WTC11 (cell line): ENCODE measurements at regions not wholly inside any gene's neighbourhood (a gene's known extent, or its start where the extent isn't known, plus 50 kb on each side); places are given as distances from the start of the nearest gene placed in this dataset.

Experiments
- ATAC-seq: fragments of 200-7000 bp; cut with Tn5 transposase; 2 replicates; pipeline ENCODE4 v1.10.0; 2021; ENCODE audit warnings: mild to moderate bottlenecking, moderate library complexity
- CTCF ChIA-PET: fragments of 300-600 bp; sonication (Branson Sonifier 250); formaldehyde crosslinking; loops from one replicate; lab custom pipeline; 2021; ENCODE audit warnings: antibody characterized with exemption; lab: Charles Lee
- POLR2A ChIA-PET: fragments of 350-600 bp; sonication (Branson Sonifier 250); formaldehyde crosslinking; loops from one replicate; lab custom pipeline; 2021; ENCODE audit warnings: antibody characterized with exemption; lab: Charles Lee
- DNase-seq: peaks from one replicate; pipeline ENCODE4 v3.0.0; 2021; ENCODE audit warnings: low spot score
- H3K27ac Mint-ChIP-seq: 2 replicates; pipeline ENCODE4 v1.8.0; 2021; ENCODE audit warnings: mixed read lengths
- H3K27me3 Mint-ChIP-seq: 2 replicates; pipeline ENCODE4 v1.8.0; 2021; ENCODE audit warnings: low read depth, mild to moderate bottlenecking, moderate library complexity, mixed read lengths
- H3K36me3 Mint-ChIP-seq: 2 replicates; pipeline ENCODE4 v1.8.0; 2021; ENCODE audit warnings: mixed read lengths
- H3K4me1 Mint-ChIP-seq: 2 replicates; pipeline ENCODE4 v1.8.0; 2022; ENCODE audit warnings: mixed read lengths
- H3K4me3 Mint-ChIP-seq: 2 replicates; pipeline ENCODE4 v1.8.0; 2021; ENCODE audit warnings: mild to moderate bottlenecking, moderate library complexity, mixed read lengths
- H3K9me3 Mint-ChIP-seq: 2 replicates; pipeline ENCODE4 v1.8.0; 2021; ENCODE audit warnings: mixed read lengths
- CREB1 ChIP-seq: sonication (generic); formaldehyde crosslinking; IDR thresholded peaks from 2 replicates; pipeline ENCODE4 v1.8.0; 2023; ENCODE audit warnings: mild to moderate bottlenecking, missing genetic modification reagents
- EMX1 ChIP-seq: fragments of 250-450 bp; sonication (Bioruptor Pico); IDR thresholded peaks from 2 replicates; pipeline ENCODE4 v1.8.0; 2021; ENCODE audit warnings: mild to moderate bottlenecking
- HMGA2 ChIP-seq: fragments of 250-450 bp; sonication (Bioruptor Pico); IDR thresholded peaks from 2 replicates; pipeline ENCODE4 v1.4.0; 2021; ENCODE audit warnings: mild to moderate bottlenecking, moderate library complexity
- JAZF1 ChIP-seq: fragments of 250-450 bp; sonication (Bioruptor Pico); IDR thresholded peaks from 2 replicates; pipeline ENCODE4 v1.9.0; 2021; ENCODE audit warnings: moderate library complexity, mild to moderate bottlenecking, inconsistent platforms
- MXD4 ChIP-seq: fragments of 250-450 bp; sonication (Bioruptor Pico); IDR thresholded peaks from 2 replicates; pipeline ENCODE4 v1.8.0; 2021; ENCODE audit warnings: mild to moderate bottlenecking, moderate library complexity, borderline replicate concordance
- MYBL2 ChIP-seq: sonication (generic); formaldehyde crosslinking; IDR thresholded peaks from 2 replicates; pipeline ENCODE4 v1.8.1; 2023; ENCODE audit warnings: mild to moderate bottlenecking, moderate library complexity, missing genetic modification reagents
- NR2C2 ChIP-seq: sonication (generic); formaldehyde crosslinking; IDR thresholded peaks from 2 replicates; pipeline ENCODE4 v1.8.0; 2022; ENCODE audit warnings: mild to moderate bottlenecking, missing genetic modification reagents
- OVOL2 ChIP-seq: fragments of 250-450 bp; sonication (Bioruptor Pico); IDR thresholded peaks from 2 replicates; pipeline ENCODE4 v1.9.0; 2021; ENCODE audit warnings: mild to moderate bottlenecking, borderline replicate concordance
- SMAD3 ChIP-seq: sonication (generic); formaldehyde crosslinking; IDR thresholded peaks from 2 replicates; pipeline ENCODE4 v1.8.0; 2022; ENCODE audit warnings: missing genetic modification reagents, mild to moderate bottlenecking, borderline replicate concordance
- SMAD4 ChIP-seq: sonication (generic); formaldehyde crosslinking; IDR thresholded peaks from 2 replicates; pipeline ENCODE4 v1.8.0; 2022; ENCODE audit warnings: mild to moderate bottlenecking, missing genetic modification reagents
- SP1 ChIP-seq: sonication (generic); formaldehyde crosslinking; conservative IDR thresholded peaks from 2 replicates; pipeline ENCODE4 v1.8.1; 2022; ENCODE audit warnings: missing genetic modification reagents
- ZNF219 ChIP-seq: sonication (generic); formaldehyde crosslinking; IDR thresholded peaks from 2 replicates; pipeline ENCODE4 v1.8.0; 2023; ENCODE audit warnings: missing genetic modification reagents, mild to moderate bottlenecking, borderline replicate concordance
- TF ChIP-seq, protein P1 (sequence below): sonication (generic); formaldehyde crosslinking; IDR thresholded peaks from 2 replicates; pipeline ENCODE4 v1.8.0; 2022; ENCODE audit warnings: mild to moderate bottlenecking, missing genetic modification reagents
- TF ChIP-seq, protein P2 (sequence below): fragments of 250-450 bp; sonication (Bioruptor Pico); IDR thresholded peaks from 2 replicates; pipeline ENCODE4 v1.9.0; 2021; ENCODE audit warnings: mild to moderate bottlenecking, borderline replicate concordance
- TF ChIP-seq, protein P3 (sequence below): sonication (generic); formaldehyde crosslinking; IDR thresholded peaks from 2 replicates; pipeline ENCODE4 v1.8.0; 2023; ENCODE audit warnings: missing genetic modification reagents, mild to moderate bottlenecking, borderline replicate concordance
- TF ChIP-seq, protein P4 (sequence below): sonication (generic); formaldehyde crosslinking; IDR thresholded peaks from 2 replicates; pipeline ENCODE4 v1.8.1; 2023; ENCODE audit warnings: mild to moderate bottlenecking, missing genetic modification reagents

DNA sequence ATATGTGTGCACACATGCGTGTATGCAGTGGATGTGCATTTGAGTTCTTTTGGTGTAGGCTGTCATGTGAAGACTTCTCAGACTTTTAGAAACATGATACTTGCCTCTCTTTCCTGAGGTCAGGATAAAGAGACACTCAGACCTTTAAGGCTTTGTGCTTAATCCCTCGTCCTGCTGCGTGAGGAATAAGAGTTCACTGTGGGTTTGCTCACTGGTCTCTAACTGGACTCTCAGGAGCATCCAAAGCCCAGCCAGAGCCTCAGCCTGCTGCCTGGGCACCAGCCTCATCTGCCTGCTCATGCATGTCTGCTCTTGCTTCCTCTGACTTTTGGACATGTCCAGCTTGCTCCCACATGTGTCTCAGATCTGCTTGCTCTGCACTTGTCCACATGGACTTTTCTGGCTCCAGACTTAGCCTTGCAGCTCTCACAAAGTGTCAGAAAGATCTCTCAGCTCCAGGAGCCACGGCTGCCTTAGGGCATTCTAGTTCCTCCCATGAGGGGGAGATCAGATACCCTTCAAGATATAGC lies 65.1 kb upstream of the ZNF366 start (continued):
- TF ChIP-seq, protein P1, sequence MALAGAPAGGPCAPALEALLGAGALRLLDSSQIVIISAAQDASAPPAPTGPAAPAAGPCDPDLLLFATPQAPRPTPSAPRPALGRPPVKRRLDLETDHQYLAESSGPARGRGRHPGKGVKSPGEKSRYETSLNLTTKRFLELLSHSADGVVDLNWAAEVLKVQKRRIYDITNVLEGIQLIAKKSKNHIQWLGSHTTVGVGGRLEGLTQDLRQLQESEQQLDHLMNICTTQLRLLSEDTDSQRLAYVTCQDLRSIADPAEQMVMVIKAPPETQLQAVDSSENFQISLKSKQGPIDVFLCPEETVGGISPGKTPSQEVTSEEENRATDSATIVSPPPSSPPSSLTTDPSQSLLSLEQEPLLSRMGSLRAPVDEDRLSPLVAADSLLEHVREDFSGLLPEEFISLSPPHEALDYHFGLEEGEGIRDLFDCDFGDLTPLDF (CRISPR knock-in tag), result no peak
- TF ChIP-seq NR2C2 (CRISPR knock-in tag), result no peak
- no peak for TF ChIP-seq EMX1 (CRISPR knock-in tag)
- TF ChIP-seq OVOL2, result no peak
- TF ChIP-seq SMAD4, result no peak
- TF ChIP-seq, all 79 proteins: peak for 0

DNA sequence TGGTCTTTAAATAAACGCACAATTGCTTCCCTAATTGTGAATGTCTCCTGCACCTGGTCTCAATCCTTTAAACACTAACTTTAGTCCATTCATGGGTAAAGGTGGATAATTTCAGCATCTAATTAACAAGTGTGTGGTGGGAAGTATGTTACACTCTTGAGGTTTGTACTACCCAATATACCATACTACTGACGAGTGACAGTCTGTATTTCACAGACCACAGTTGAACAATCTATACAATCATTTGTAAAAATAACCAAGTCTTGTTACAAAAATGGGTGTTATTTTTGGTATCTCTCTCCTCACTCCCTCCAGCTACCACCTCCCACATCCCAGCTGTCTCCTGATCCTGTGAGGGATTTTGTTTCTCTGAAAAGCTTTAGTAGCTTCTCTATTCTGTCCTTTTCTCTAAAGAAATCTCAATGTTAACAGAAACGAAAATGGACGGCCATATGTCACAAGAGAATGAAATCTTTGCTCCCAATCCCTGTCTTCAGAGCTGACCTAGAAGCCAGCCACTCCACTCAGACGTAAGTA lies 62.3 kb upstream of the ZNF366 start:
- ChIA-PET POLR2A (no interaction called here), CTCF (no interaction called here)
- no peaks in the 10 kb centered on the region for H3K4me1 Mint-ChIP-seq
- H3K27ac Mint-ChIP-seq, result no peak overlapping the region
- H3K9me3 Mint-ChIP-seq, result peaks cover 8% of the 10 kb centered on the region; the same call in 1 of the 2 replicates
- DNase-seq, result no peak
- no peaks in the 10 kb centered on the region for H3K36me3 Mint-ChIP-seq
- peaks cover 3% of the 10 kb centered on the region for H3K27me3 Mint-ChIP-seq
- TF ChIP-seq, protein P2, sequence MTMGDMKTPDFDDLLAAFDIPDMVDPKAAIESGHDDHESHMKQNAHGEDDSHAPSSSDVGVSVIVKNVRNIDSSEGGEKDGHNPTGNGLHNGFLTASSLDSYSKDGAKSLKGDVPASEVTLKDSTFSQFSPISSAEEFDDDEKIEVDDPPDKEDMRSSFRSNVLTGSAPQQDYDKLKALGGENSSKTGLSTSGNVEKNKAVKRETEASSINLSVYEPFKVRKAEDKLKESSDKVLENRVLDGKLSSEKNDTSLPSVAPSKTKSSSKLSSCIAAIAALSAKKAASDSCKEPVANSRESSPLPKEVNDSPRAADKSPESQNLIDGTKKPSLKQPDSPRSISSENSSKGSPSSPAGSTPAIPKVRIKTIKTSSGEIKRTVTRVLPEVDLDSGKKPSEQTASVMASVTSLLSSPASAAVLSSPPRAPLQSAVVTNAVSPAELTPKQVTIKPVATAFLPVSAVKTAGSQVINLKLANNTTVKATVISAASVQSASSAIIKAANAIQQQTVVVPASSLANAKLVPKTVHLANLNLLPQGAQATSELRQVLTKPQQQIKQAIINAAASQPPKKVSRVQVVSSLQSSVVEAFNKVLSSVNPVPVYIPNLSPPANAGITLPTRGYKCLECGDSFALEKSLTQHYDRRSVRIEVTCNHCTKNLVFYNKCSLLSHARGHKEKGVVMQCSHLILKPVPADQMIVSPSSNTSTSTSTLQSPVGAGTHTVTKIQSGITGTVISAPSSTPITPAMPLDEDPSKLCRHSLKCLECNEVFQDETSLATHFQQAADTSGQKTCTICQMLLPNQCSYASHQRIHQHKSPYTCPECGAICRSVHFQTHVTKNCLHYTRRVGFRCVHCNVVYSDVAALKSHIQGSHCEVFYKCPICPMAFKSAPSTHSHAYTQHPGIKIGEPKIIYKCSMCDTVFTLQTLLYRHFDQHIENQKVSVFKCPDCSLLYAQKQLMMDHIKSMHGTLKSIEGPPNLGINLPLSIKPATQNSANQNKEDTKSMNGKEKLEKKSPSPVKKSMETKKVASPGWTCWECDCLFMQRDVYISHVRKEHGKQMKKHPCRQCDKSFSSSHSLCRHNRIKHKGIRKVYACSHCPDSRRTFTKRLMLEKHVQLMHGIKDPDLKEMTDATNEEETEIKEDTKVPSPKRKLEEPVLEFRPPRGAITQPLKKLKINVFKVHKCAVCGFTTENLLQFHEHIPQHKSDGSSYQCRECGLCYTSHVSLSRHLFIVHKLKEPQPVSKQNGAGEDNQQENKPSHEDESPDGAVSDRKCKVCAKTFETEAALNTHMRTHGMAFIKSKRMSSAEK (CRISPR knock-in tag), result no peak
- TF ChIP-seq SMAD3, result no peak
- TF ChIP-seq, protein P3, sequence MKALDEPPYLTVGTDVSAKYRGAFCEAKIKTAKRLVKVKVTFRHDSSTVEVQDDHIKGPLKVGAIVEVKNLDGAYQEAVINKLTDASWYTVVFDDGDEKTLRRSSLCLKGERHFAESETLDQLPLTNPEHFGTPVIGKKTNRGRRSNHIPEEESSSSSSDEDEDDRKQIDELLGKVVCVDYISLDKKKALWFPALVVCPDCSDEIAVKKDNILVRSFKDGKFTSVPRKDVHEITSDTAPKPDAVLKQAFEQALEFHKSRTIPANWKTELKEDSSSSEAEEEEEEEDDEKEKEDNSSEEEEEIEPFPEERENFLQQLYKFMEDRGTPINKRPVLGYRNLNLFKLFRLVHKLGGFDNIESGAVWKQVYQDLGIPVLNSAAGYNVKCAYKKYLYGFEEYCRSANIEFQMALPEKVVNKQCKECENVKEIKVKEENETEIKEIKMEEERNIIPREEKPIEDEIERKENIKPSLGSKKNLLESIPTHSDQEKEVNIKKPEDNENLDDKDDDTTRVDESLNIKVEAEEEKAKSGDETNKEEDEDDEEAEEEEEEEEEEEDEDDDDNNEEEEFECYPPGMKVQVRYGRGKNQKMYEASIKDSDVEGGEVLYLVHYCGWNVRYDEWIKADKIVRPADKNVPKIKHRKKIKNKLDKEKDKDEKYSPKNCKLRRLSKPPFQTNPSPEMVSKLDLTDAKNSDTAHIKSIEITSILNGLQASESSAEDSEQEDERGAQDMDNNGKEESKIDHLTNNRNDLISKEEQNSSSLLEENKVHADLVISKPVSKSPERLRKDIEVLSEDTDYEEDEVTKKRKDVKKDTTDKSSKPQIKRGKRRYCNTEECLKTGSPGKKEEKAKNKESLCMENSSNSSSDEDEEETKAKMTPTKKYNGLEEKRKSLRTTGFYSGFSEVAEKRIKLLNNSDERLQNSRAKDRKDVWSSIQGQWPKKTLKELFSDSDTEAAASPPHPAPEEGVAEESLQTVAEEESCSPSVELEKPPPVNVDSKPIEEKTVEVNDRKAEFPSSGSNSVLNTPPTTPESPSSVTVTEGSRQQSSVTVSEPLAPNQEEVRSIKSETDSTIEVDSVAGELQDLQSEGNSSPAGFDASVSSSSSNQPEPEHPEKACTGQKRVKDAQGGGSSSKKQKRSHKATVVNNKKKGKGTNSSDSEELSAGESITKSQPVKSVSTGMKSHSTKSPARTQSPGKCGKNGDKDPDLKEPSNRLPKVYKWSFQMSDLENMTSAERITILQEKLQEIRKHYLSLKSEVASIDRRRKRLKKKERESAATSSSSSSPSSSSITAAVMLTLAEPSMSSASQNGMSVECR (CRISPR knock-in tag), result no peak
- TF ChIP-seq HMGA2 (CRISPR knock-in tag), result no peak
- no peak for TF ChIP-seq SP1 (CRISPR knock-in tag)
- H3K4me3 Mint-ChIP-seq, result no peak overlapping the region
- ATAC-seq, result no peak

DNA sequence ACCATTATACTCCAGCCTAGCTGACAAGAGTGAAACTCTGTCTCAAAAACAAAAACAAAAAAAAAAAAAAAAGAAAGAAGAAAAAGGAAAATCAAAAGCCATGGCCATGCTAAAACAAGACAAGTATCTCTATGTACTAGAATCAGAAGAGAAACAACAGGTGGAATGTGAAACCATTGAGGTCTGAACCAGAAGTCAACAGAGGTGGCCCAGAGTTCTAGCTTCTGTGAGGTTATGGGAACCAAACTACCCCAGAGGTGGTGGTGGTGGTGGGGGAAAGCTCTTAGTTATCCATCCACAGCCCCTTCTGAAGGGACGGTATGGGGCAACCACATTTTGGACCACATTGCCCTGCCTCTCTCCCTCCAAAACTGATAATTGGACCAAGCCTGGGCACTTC lies 59.5 kb upstream of the ZNF366 start:
- DNase-seq (no peak), ATAC-seq (no peak)
- Mint-ChIP-seq H3K4me1 (peaks cover 4% of the 10 kb centered on the region), H3K27ac (no peak overlapping the region), H3K9me3 (peaks cover 18% of the 10 kb centered on the region), H3K36me3 (no peaks in the 10 kb centered on the region), H3K27me3 (no peaks in the 10 kb centered on the region), H3K4me3 (no peak overlapping the region)
- ChIA-PET CTCF (interaction anchor here (1.4 kb wide), 1 partner anchor 42 kb away, joined by 3 read pairs; no protein-coding TSS in a partner anchor), POLR2A (no interaction called here)
- TF ChIP-seq, protein P3 (CRISPR knock-in tag), result no peak
- TF ChIP-seq MYBL2 (CRISPR knock-in tag) (no peak), CREB1 (CRISPR knock-in tag) (no peak), ZNF219 (no peak), MXD4 (CRISPR knock-in tag) (no peak), JAZF1 (CRISPR knock-in tag) (no peak)
- TF ChIP-seq, protein P4, sequence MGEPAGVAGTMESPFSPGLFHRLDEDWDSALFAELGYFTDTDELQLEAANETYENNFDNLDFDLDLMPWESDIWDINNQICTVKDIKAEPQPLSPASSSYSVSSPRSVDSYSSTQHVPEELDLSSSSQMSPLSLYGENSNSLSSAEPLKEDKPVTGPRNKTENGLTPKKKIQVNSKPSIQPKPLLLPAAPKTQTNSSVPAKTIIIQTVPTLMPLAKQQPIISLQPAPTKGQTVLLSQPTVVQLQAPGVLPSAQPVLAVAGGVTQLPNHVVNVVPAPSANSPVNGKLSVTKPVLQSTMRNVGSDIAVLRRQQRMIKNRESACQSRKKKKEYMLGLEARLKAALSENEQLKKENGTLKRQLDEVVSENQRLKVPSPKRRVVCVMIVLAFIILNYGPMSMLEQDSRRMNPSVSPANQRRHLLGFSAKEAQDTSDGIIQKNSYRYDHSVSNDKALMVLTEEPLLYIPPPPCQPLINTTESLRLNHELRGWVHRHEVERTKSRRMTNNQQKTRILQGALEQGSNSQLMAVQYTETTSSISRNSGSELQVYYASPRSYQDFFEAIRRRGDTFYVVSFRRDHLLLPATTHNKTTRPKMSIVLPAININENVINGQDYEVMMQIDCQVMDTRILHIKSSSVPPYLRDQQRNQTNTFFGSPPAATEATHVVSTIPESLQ (CRISPR knock-in tag), result no peak
